NCI-H345 treated with DMSO at 0.1 percent for 48 hours (cell line): ENCODE measurements at regions not wholly inside any gene's neighbourhood (a gene's known extent, or its start where the extent isn't known, plus 50 kb on each side); places are given as distances from the start of the nearest gene placed in this dataset.
"Not testable (repeated sequence)": the region's sequence is repeated elsewhere in the genome, so short reads cannot be mapped to it uniquely, and the experiment has no call there.

ENCODE experiments used
- DNase-seq: peaks from one replicate; lab custom pipeline; 2025; ENCODE audit not compliant: unreplicated experiment; lab: John Stamatoyannopoulos, UW

DNA sequence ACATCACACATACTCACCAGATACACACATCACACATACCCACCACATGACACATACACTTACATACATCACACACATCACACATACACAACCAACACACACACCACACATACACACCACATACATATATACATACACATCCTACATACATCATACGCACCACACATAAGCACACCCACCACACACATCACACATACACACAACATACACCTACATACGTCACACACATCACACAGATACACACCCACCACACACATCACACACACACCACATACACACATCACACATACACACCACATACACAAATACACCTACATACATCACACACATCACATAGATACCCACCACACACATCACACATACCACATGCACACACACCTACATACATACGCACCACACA is 158.4 kb downstream of the NDUFA10 start:
- DNase-seq = no peak

DNA sequence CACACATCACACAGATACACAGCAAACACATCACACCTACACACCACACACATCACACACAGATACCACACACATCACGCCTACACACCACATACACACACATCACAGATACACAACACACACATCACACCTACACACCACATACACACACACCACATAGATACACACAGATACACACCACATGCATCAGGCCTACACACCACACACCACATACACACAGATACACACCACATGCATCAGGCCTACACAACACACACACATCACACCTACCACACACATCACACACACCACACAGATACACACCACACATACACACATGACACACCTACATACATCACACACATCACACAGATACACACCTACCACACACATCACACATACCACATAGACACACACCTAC is 158.8 kb downstream of the NDUFA10 start:
- no peak for DNase-seq

DNA sequence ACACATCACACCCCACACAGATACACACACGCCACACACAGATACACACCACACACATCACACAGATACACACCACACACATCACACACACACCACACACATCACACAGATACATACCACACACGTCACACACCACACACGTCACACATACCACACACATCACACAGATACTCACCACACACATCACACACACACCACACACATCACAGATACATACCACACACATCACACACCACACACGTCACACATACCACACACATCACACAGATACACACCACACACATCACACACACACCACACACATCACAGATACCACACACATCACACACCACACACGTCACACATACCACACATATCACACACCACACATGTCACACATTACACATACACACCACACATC is 159.3 kb downstream of the NDUFA10 start:
- not testable (repeated sequence) for DNase-seq

GRCh38 chr2:239865059-239865639 is 160.0 kb downstream of the NDUFA10 start:
- DNase-seq = no peak

DNA sequence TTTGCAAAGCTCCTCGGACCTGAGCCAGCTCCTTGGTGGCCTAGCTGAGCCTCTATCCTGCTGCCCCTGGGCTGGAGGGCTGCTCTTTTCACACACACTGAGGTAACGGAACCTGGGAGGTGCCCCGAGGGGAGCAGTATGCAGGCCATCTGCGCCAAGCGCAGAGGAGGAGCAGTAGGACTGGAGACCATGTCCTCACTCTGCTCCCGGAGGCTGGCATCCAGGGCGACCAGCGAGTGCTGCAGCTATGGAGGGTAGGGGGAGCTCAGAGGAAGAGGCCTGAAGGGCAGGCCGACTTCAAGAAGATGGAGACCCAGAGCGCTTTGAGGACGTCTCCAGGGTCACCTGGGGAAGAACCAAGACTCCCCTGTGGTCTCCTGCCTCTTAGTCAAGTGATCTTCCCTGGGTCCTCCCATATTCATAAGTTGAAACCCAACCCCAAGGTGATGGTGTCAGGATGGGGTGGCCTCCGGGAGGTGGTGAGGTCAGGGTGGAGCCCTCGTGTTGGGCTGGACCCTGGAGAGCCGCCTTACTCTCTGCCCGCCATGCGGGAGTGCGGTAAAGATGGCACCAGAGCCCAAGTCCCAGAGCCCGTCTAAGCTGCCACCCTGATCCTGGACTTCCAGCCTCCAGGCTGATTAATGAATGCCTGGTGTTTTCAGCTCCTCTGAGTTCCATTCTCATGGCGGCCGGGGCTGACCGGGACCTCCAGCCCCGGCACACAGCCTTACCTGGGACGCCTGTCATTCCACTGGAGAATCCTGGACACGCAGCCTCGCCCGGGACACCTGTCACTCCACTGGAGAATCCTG is 160.7 kb downstream of the NDUFA10 start:
- no peak for DNase-seq

- DNase-seq = no peak
Measured at GRCh38 chr2:239862613-239863012, 162.5 kb downstream of the NDUFA10 start.

- no peak for DNase-seq
Measured at GRCh38 chr2:239858179-239858578, 167.0 kb downstream of the NDUFA10 start.

- no peak for DNase-seq
Measured at GRCh38 chr2:239857591-239857990, 167.6 kb downstream of the NDUFA10 start.

DNA sequence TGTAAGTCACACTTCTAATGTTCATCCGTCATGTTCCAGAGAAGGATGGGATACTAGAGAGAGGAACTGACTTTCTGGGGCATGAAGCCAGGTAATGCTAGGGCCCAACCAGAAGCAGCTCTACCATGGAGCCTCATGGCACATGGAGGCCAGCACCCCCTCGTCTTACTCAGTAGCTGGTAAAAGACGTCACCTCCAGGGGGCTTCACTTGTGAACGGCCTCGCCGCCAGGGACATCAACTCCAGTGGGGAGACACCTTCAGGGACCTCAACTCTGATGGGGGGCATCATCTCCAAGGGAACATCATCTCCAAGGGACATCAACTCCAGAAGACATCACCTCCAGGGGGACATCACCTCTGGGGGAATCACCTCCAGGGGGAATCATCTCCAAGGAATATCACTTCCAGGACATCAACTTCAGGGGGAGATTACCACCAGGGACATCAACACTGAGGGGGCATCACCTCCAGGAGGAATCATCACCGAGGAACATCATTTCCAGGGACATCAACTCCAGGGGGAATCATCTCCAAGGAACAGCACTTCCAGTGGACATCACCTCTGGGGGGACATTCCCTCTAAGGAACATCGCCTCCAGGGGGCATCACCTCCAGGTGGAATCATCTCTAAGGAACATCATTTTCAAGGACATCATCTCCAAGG is 168.4 kb downstream of the NDUFA10 start:
- no peak for DNase-seq

DNA sequence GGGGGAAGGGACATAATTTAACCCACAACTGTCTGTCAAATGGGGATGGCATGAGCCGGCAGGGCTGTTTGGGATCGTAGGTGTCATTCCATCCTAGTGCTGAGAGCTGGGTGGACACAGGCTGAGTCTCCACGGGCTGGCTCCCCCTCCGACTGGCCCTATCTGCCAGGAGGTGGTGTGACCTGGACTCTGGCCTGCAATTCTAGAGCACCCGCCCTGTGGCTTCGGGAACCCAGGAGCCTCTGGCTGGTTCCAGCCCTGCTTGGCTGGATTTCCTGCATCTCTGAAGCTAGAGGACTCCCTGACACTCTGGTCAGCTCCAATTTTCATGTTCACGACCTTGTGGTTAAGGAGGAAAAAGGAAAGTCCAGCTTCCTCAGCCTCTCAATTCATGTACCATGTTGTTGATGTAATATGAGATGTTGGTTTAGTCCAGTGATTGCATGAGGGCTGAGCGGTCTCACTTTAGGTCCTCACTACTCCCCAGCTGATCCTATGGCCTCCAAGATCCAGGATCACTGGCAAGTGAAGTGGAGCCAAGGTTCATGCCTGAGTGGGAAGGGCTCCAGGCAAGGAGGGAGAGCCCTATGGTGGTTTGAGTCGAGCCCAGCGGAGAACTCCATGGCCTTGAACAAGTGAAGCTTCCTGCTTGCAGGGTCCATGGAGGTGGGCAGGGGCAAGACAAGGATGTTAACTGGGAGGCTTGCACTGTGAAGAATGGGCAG is 169.1 kb downstream of the NDUFA10 start:
- DNase-seq = no peak

GRCh38 chr2:239854596-239854995 is 170.5 kb downstream of the NDUFA10 start:
- DNase-seq = no peak

GRCh38 chr2:239853706-239854327 is 171.3 kb downstream of the NDUFA10 start:
- no peak for DNase-seq

DNA sequence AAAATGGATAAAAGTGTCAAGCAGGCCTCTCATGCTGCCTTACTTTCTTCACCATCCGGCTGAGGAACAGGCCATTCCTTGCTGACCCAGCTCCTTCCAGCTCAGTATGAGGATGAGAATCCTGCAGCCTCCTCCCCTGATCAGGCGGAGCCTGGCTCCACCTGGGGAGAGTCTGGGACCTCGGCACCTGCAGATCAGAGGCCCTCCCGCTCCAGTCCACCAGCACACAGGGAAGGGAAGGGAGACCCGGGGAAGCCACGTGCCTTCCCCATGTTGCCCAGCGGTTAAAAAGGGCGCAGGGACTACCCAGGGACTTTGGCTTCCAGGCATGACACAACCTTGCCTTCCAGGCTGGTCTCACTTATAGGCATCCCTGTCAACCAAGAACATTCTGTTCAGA is 172.0 kb downstream of the NDUFA10 start:
- DNase-seq = no peak

- no peak for DNase-seq
Measured at GRCh38 chr2:239852272-239852671, 172.9 kb downstream of the NDUFA10 start.

DNA sequence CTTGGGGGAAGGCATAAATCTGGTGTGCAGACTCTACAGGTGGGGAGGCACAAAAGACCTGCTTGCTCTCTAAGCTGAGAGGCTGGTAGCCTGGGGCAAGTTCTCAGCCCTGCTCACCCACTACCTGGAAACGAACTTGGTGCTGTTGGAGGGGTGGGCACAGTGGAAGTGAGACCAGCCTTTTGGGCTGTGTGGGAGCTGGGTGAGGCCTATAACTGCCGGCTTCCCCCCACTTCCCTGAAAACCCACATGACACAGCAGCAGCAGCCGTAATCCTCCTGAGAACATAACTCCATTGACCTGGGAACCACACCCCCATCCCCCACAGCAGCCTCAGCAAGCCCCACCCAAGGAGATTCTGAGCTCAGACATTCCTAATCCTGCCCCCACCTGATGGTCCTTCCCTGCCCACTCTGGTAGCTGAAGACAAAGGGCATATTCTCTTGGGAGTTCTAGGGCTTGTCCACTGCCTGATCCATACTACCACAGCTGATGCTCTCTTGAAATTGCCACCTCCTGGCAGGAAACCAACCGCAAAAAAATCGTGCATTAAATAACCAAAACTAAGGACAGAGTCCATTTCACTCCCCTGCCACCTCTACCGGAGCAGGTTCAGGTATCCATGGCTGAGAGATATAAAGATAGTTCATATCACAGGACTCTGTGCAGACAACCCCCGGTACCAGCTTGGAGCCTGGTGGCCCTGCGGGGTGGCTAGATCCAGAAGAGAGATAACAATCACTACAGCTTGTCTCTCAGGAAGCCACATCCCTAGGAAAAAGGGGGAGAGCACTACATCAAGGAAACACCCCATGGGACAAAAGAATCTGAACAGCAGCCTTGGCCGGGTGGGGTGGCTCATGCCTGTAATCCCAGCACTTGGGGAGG is 178.1 kb downstream of the NDUFA10 start:
- DNase-seq = no peak

GRCh38 chr2:239845968-239846367 is 179.2 kb downstream of the NDUFA10 start:
- no peak for DNase-seq

- no peak for DNase-seq
Measured at GRCh38 chr2:239839306-239839705, 185.8 kb downstream of the NDUFA10 start.

- DNase-seq = no peak
Measured at GRCh38 chr2:239836021-239836765, 188.9 kb downstream of the NDUFA10 start.

DNA sequence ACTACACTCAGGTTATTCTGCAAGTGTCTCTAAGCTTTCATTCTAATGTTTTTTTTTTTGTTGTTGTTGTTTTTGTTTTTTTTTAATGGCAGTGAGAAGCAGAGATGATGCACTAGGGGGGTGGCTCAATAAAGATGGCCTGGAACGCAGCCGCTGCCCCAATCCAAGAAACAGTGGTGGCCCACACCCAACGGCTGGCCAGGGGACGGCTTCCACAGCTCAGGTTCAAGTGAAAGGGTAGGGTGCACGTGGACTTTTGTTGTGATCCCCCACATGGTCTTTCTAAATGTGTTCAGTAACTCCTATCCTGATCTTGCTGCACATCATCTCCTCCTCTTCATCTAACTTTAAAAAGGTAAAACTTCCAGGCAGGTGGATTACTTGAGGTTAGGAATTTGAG is 190.1 kb downstream of the NDUFA10 start:
- no peak for DNase-seq
